WI38 (cell line): ENCODE measurements at regions not wholly inside any gene's neighbourhood (a gene's known extent, or its start where the extent isn't known, plus 50 kb on each side); places are given as distances from the start of the nearest gene placed in this dataset.

Experiments
- H3K4me3 ChIP-seq: 2 replicates; pipeline ENCODE4 v1.5.1; 2011; ENCODE audit warnings: low read depth, mild to moderate bottlenecking, control low read depth, low read length
- CTCF ChIP-seq: IDR thresholded peaks from 2 replicates; pipeline ENCODE4 v1.5.1; 2012; ENCODE audit warnings: low read depth, mild to moderate bottlenecking, control low read depth, low read length

DNA sequence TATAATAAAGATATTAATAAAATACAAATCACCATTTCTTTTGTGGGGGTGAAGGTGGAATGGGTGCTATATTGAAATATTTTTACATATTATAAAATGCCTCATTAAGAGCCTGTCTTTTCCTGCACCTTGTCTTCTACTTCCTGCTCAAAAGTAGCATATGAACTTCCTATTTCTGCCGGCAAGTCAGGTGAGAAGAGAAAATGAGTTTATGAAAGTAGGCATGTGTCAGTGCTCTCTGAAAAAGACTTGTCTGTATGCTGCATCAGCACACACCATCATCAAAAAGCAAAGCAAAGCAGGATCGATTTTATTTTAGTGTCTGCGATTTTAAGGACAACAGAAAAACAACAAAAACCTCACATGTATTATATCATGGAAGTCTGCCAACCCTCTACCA is 114.2 kb downstream of the RAP2A start:
- no peak for TF ChIP-seq CTCF
- no peak overlapping the region for H3K4me3 ChIP-seq

GRCh38 chr13:97548711-97549110 is 114.7 kb downstream of the RAP2A start:
- no peak for TF ChIP-seq CTCF

GRCh38 chr13:97549201-97549600 is 115.2 kb downstream of the RAP2A start:
- no peak overlapping the region for H3K4me3 ChIP-seq
- no peak for TF ChIP-seq CTCF

More at GRCh38 chr13:97548711-97549110, 114.7 kb downstream of the RAP2A start:
- H3K4me3 ChIP-seq, result no peak overlapping the region

GRCh38 chr13:97554496-97554895 is 120.5 kb downstream of the RAP2A start:
- TF ChIP-seq CTCF, result no peak

GRCh38 chr13:97555034-97555433 is 121.1 kb downstream of the RAP2A start:
- no peak for TF ChIP-seq CTCF
- H3K4me3 ChIP-seq, result no peak overlapping the region

More at GRCh38 chr13:97554496-97554895, 120.5 kb downstream of the RAP2A start:
- H3K4me3 ChIP-seq, result no peak overlapping the region

DNA sequence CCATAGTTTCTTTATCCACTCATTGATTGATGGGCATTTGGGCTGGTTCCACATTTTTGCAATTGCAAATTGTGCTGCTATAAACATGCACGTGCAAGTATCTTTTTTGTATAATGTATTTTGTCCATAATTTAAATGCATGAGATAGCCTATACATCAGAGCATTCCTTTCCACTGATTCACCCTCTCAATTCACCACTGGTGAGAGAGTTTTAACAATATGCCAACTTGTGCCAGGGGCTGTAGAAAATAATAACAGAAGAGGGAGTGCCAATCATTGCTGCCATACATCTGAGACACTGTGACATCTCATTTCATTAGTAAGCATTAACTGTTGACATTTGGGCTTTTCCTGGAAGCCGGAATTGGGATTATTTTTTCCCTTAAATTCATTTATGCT is 125.1 kb downstream of the RAP2A start:
- no peak overlapping the region for H3K4me3 ChIP-seq
- no peak for TF ChIP-seq CTCF

GRCh38 chr13:97559981-97560380 is 126.0 kb downstream of the RAP2A start:
- no peak for TF ChIP-seq CTCF
- H3K4me3 ChIP-seq, result no peak overlapping the region
